HG03469 (cell line): ENCODE measurements at regions not wholly inside any gene's neighbourhood (a gene's known extent, or its start where the extent isn't known, plus 50 kb on each side); places are given as distances from the start of the nearest gene placed in this dataset.
"Not testable (repeated sequence)": the region's sequence is repeated elsewhere in the genome, so short reads cannot be mapped to it uniquely, and the experiment has no call there.

Experiments
- ATAC-seq: cut with Tn5 transposase; IDR thresholded peaks from one replicate; pipeline ENCODE4 v1.9.1; 2021; ENCODE audit warnings: mild to moderate bottlenecking, moderate library complexity, moderate number of reproducible peaks; ENCODE audit not compliant: unreplicated experiment

- no peak for ATAC-seq
Measured at GRCh38 chr15:36428102-36428845, 151.2 kb upstream of the CDIN1 start.

- no peak for ATAC-seq
Measured at GRCh38 chr15:36429707-36430106, 149.7 kb upstream of the CDIN1 start.

GRCh38 chr15:36430280-36430679, 149.1 kb upstream of the CDIN1 start:
- ATAC-seq = no peak

- no peak for ATAC-seq
Measured at GRCh38 chr15:36430726-36431265, 148.6 kb upstream of the CDIN1 start.

- no peak for ATAC-seq
Measured at GRCh38 chr15:36432161-36432560, 147.3 kb upstream of the CDIN1 start.

- no peak for ATAC-seq
Measured at GRCh38 chr15:36434177-36434576, 145.2 kb upstream of the CDIN1 start.

- no peak for ATAC-seq
Measured at GRCh38 chr15:36438499-36438898, 140.9 kb upstream of the CDIN1 start.

GRCh38 chr15:36447373-36447772, 132.1 kb upstream of the CDIN1 start:
- ATAC-seq = no peak

GRCh38 chr15:36448418-36448817, 131.0 kb upstream of the CDIN1 start:
- ATAC-seq = no peak

GRCh38 chr15:36449084-36449661, 130.3 kb upstream of the CDIN1 start:
- no peak for ATAC-seq

GRCh38 chr15:36449662-36450145, 129.7 kb upstream of the CDIN1 start:
- no peak for ATAC-seq

- ATAC-seq = not testable (repeated sequence)
Measured at GRCh38 chr15:36454244-36454643, 125.2 kb upstream of the CDIN1 start.

GRCh38 chr15:36458411-36458810, 121.0 kb upstream of the CDIN1 start:
- ATAC-seq = no peak

- ATAC-seq = no peak
Measured at GRCh38 chr15:36465304-36465703, 114.1 kb upstream of the CDIN1 start.

- ATAC-seq = no peak
Measured at GRCh38 chr15:36468746-36469145, 110.7 kb upstream of the CDIN1 start.

- no peak for ATAC-seq
Measured at GRCh38 chr15:36469311-36469966, 110.0 kb upstream of the CDIN1 start.

- no peak for ATAC-seq
Measured at GRCh38 chr15:36472672-36473071, 106.8 kb upstream of the CDIN1 start.

GRCh38 chr15:36478561-36478960, 100.9 kb upstream of the CDIN1 start:
- ATAC-seq = no peak

- no peak for ATAC-seq
Measured at GRCh38 chr15:36479200-36479896, 100.1 kb upstream of the CDIN1 start.

GRCh38 chr15:36481156-36481555, 98.3 kb upstream of the CDIN1 start:
- ATAC-seq = no peak

GRCh38 chr15:36483409-36483808, 96.0 kb upstream of the CDIN1 start:
- ATAC-seq = no peak
